SK-N-SH (cell line): ENCODE measurements at regions not wholly inside any gene's neighbourhood (a gene's known extent, or its start where the extent isn't known, plus 50 kb on each side); places are given as distances from the start of the nearest gene placed in this dataset.

Source experiments
- CTCF ChIA-PET: fragments of 300-600, 350-600 bp; formaldehyde crosslinking; extraction: SDS; loops from one replicate; lab custom pipeline; 2021; lab: Yijun Ruan, JAX
- POLR2A ChIA-PET: fragments of 350-600 bp; sonication (Branson Sonifier 250); formaldehyde crosslinking; extraction: SDS; loops from one replicate; lab custom pipeline; 2020; ENCODE audit warnings: antibody characterized with exemption, inconsistent platforms; lab: Yijun Ruan, JAX
- DNase-seq: peaks from one replicate; pipeline ENCODE4 v3.0.0; 2012
- H2AFZ ChIP-seq: fragments of 200-600 bp; sonication (generic); 2 replicates; pipeline ENCODE4 v1.8.1; 2016; ENCODE audit warnings: antibody characterized with exemption, mild to moderate bottlenecking, low read depth
- H3F3A ChIP-seq: fragments of 200-600 bp; sonication (generic); replicated peaks from 2 replicates; pipeline ENCODE3; 2016; ENCODE audit warnings: antibody characterized with exemption, mild to moderate bottlenecking; ENCODE audit not compliant: insufficient read depth
- H3K27ac ChIP-seq, 2 experiments: fragments of 200-500 bp in 1 of 2; fragments of 200-600 bp in 1 of 2; sonication (Bioruptor generic) in 1 of 2; sonication (generic), shearing (Covaris generic) in 1 of 2; 2 replicates each; pipeline versions ENCODE4 v1.5.1 to v1.6.1; 2014 to 2016; ENCODE audit warnings: low read depth in 2 of 2, inconsistent platforms in 1 of 2, low read length in 1 of 2, mild to moderate bottlenecking in 1 of 2, mixed read lengths in 1 of 2
- H3K27me3 ChIP-seq: fragments of 200-600 bp; sonication (generic), shearing (Covaris generic); 2 replicates; pipeline ENCODE4 v1.6.1; 2016; ENCODE audit warnings: mixed run types; ENCODE audit not compliant: insufficient read depth
- H3K36me3 ChIP-seq, 2 experiments: fragments of 200-500 bp in 1 of 2; fragments of 200-600 bp in 1 of 2; sonication (Bioruptor generic) in 1 of 2; sonication (generic) in 1 of 2; replicated peaks in 1 of 2; 2 replicates each; pipeline versions ENCODE3 to v1.5.1; 2014 to 2016; ENCODE audit warnings: low read length in 1 of 2, mild to moderate bottlenecking in 1 of 2; ENCODE audit not compliant: insufficient read depth in 2 of 2, control insufficient read depth in 1 of 2
- H3K4me1 ChIP-seq, 2 experiments: fragments of 200-500 bp in 1 of 2; fragments of 200-600 bp in 1 of 2; sonication (Bioruptor generic) in 1 of 2; sonication (generic), shearing (Covaris generic) in 1 of 2; 2 replicates each; pipeline versions ENCODE4 v1.5.1 to v1.6.1; 2014 to 2016; ENCODE audit warnings: low read depth in 1 of 2, low read length in 1 of 2, mixed run types in 1 of 2; ENCODE audit not compliant: insufficient read depth in 2 of 2, control insufficient read depth in 1 of 2
- H3K4me2 ChIP-seq: fragments of 200-600 bp; sonication (generic), shearing (Covaris generic); 2 replicates; pipeline ENCODE4 v1.6.1; 2017; ENCODE audit warnings: mixed run types
- H3K4me3 ChIP-seq, 2 experiments: fragments of 200-500 bp in 1 of 2; fragments of 200-600 bp in 1 of 2; sonication (Bioruptor generic) in 1 of 2; sonication (generic), shearing (Covaris generic) in 1 of 2; 2 replicates each; pipeline versions ENCODE4 v1.5.1 to v1.8.1; 2014 to 2016; ENCODE audit warnings: low read depth in 2 of 2, inconsistent platforms in 1 of 2, low read length in 1 of 2, mild to moderate bottlenecking in 1 of 2, mixed read lengths in 1 of 2, moderate library complexity in 1 of 2
- H3K79me2 ChIP-seq: fragments of 200-600 bp; sonication (generic); 2 replicates; pipeline ENCODE4 v1.8.1; 2017; ENCODE audit warnings: mild to moderate bottlenecking; ENCODE audit not compliant: insufficient read depth
- H3K9ac ChIP-seq: fragments of 200-600 bp; sonication (generic); 2 replicates; pipeline ENCODE4 v1.6.1; 2017; ENCODE audit warnings: mixed run types
- H3K9me2 ChIP-seq: fragments of 200-600 bp; sonication (generic); 2 replicates; pipeline ENCODE4 v1.6.1; 2017; ENCODE audit warnings: mixed run types
- H3K9me3 ChIP-seq: fragments of 200-600 bp; sonication (generic); 2 replicates; pipeline ENCODE4 v1.6.1; 2017; ENCODE audit warnings: mixed run types, mild to moderate bottlenecking, moderate library complexity
- H4K20me1 ChIP-seq: fragments of 200-600 bp; sonication (generic); 2 replicates; pipeline ENCODE4 v1.6.1; 2017; ENCODE audit warnings: mild to moderate bottlenecking, mixed run types; ENCODE audit not compliant: insufficient read depth
- CHD2 ChIP-seq: fragments of 150-350 bp; IDR thresholded peaks from 2 replicates; pipeline ENCODE4 v1.6.1; 2018; ENCODE audit warnings: low read length; ENCODE audit not compliant: partially characterized antibody
- EP300 ChIP-seq, 2 experiments: IDR thresholded peaks; 2 replicates each; pipeline versions ENCODE4 v1.4.0 to v1.6.1; 2012; ENCODE audit warnings: borderline replicate concordance in 1 of 2, low read depth in 1 of 2, low read length in 1 of 2
- FOSL2 ChIP-seq: IDR thresholded peaks from 2 replicates; pipeline ENCODE4 v1.4.0; 2012; ENCODE audit warnings: low read depth, mild to moderate bottlenecking, moderate library complexity, borderline replicate concordance
- FOXJ3 ChIP-seq: sonication (generic); formaldehyde crosslinking; IDR thresholded peaks from 2 replicates; pipeline ENCODE4 v1.5.1; 2020; ENCODE audit warnings: mild to moderate bottlenecking, missing genetic modification reagents
- FOXM1 ChIP-seq: IDR thresholded peaks from 2 replicates; pipeline ENCODE4 v1.4.0; 2012; ENCODE audit warnings: low read depth, mild to moderate bottlenecking
- GABPA ChIP-seq: IDR thresholded peaks from 2 replicates; pipeline ENCODE4 v1.4.0; 2012; ENCODE audit warnings: low read depth, mild to moderate bottlenecking
- JUND ChIP-seq: IDR thresholded peaks from 2 replicates; pipeline ENCODE4 v1.4.0; 2012
- MXI1 ChIP-seq: IDR thresholded peaks from 2 replicates; pipeline ENCODE4 v1.6.1; 2012; ENCODE audit warnings: mild to moderate bottlenecking, low read depth, low read length, improper control_type of control experiment
- RCOR1 ChIP-seq: fragments of 150-350 bp; IDR thresholded peaks from 2 replicates; pipeline ENCODE4 v1.6.1; 2017; ENCODE audit warnings: antibody characterized with exemption, low read length
- SIN3A ChIP-seq: IDR thresholded peaks from 2 replicates; pipeline ENCODE4 v1.6.1; 2012; ENCODE audit warnings: low read depth, mild to moderate bottlenecking, low read length, moderate library complexity, borderline replicate concordance
- SMC3 ChIP-seq: IDR thresholded peaks from 2 replicates; pipeline ENCODE4 v1.6.1; 2012; ENCODE audit warnings: low read depth, low read length, improper control_type of control experiment
- TCF12 ChIP-seq: IDR thresholded peaks from 2 replicates; pipeline ENCODE4 v1.4.0; 2012
- USF2 ChIP-seq: fragments of 150-350 bp; IDR thresholded peaks from 2 replicates; pipeline ENCODE4 v1.6.1; 2017; ENCODE audit warnings: antibody characterized with exemption, low read length, low read depth, borderline replicate concordance
- YY1 ChIP-seq: IDR thresholded peaks from 2 replicates; pipeline ENCODE4 v1.4.0; 2012; ENCODE audit warnings: low read depth, mild to moderate bottlenecking
- WGBS: methylation state at CpG from one replicate; pipeline ENCODE4 v1.1.6; 2017; ENCODE audit warnings: low lambda C conversion rate; 5-methylcytosine and 5-hydroxymethylcytosine counted together
- TF ChIP-seq, protein P1 (sequence below): fragments of 200-600 bp; sonication (generic); IDR thresholded peaks from 2 replicates; pipeline ENCODE4 v1.6.1; 2017; ENCODE audit warnings: antibody characterized with exemption, mild to moderate bottlenecking, moderate library complexity
- TF ChIP-seq, protein P2 (sequence below): IDR thresholded peaks from 2 replicates; pipeline ENCODE4 v1.4.0; 2012; ENCODE audit warnings: low read depth, borderline replicate concordance
- TF ChIP-seq, protein P3 (sequence below): IDR thresholded peaks from 2 replicates; pipeline ENCODE4; 2012
- TF ChIP-seq, protein P4 (sequence below): fragments of 150-350 bp; IDR thresholded peaks from 2 replicates; pipeline ENCODE4 v1.6.1; 2016; ENCODE audit warnings: mild to moderate bottlenecking, low read depth, low read length

- no peak overlapping the region for H2AFZ ChIP-seq
- H3F3A ChIP-seq: no peaks in the 10 kb centered on the region
- H3K4me1 ChIP-seq: peaks cover 0 to 3% of the 10 kb centered on the region in 2 experiments; a peak in 1 of 4 replicates
- no peak overlapping the region for H3K4me2 ChIP-seq
- H3K36me3 ChIP-seq: no peaks in the 10 kb centered on the region
- no peak for DNase-seq
- 43% methylated on average over 4 of the region's 4 CpGs for WGBS
- ChIA-PET POLR2A (no interaction called here), CTCF (interaction anchor here (1.6 kb wide), 1 partner anchor 36 kb away, joined by 4 read pairs; no protein-coding TSS in a partner anchor)
- H3K9me3 ChIP-seq: no peaks in the 10 kb centered on the region
- no peak overlapping the region for H3K27ac ChIP-seq
- TF ChIP-seq JUND (no peak), TCF12 (no peak), GABPA (no peak), USF2 (no peak), EP300 (IDR thresholded peaks at IDR 0.05; ENCODE audit: borderline replicate concordance in 1 of 2, low read depth in 1 of 2, low read length in 1 of 2) (no peak), SIN3A (no peak), YY1 (no peak), MXI1 (no peak), FOXJ3 (CRISPR knock-in tag) (no peak), CHD2 (no peak), RCOR1 (no peak), SMC3 (no peak), FOXM1 (no peak), FOSL2 (no peak)
- TF ChIP-seq, protein P1, sequence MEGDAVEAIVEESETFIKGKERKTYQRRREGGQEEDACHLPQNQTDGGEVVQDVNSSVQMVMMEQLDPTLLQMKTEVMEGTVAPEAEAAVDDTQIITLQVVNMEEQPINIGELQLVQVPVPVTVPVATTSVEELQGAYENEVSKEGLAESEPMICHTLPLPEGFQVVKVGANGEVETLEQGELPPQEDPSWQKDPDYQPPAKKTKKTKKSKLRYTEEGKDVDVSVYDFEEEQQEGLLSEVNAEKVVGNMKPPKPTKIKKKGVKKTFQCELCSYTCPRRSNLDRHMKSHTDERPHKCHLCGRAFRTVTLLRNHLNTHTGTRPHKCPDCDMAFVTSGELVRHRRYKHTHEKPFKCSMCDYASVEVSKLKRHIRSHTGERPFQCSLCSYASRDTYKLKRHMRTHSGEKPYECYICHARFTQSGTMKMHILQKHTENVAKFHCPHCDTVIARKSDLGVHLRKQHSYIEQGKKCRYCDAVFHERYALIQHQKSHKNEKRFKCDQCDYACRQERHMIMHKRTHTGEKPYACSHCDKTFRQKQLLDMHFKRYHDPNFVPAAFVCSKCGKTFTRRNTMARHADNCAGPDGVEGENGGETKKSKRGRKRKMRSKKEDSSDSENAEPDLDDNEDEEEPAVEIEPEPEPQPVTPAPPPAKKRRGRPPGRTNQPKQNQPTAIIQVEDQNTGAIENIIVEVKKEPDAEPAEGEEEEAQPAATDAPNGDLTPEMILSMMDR: no peak
- TF ChIP-seq, protein P2, sequence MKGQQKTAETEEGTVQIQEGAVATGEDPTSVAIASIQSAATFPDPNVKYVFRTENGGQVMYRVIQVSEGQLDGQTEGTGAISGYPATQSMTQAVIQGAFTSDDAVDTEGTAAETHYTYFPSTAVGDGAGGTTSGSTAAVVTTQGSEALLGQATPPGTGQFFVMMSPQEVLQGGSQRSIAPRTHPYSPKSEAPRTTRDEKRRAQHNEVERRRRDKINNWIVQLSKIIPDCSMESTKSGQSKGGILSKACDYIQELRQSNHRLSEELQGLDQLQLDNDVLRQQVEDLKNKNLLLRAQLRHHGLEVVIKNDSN: no peak
- TF ChIP-seq, protein P3, sequence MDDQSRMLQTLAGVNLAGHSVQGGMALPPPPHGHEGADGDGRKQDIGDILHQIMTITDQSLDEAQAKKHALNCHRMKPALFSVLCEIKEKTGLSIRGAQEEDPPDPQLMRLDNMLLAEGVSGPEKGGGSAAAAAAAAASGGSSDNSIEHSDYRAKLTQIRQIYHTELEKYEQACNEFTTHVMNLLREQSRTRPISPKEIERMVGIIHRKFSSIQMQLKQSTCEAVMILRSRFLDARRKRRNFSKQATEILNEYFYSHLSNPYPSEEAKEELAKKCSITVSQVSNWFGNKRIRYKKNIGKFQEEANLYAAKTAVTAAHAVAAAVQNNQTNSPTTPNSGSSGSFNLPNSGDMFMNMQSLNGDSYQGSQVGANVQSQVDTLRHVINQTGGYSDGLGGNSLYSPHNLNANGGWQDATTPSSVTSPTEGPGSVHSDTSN: no peak
- TF ChIP-seq, protein P4, sequence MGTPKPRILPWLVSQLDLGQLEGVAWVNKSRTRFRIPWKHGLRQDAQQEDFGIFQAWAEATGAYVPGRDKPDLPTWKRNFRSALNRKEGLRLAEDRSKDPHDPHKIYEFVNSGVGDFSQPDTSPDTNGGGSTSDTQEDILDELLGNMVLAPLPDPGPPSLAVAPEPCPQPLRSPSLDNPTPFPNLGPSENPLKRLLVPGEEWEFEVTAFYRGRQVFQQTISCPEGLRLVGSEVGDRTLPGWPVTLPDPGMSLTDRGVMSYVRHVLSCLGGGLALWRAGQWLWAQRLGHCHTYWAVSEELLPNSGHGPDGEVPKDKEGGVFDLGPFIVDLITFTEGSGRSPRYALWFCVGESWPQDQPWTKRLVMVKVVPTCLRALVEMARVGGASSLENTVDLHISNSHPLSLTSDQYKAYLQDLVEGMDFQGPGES: no peak
- H3K9ac ChIP-seq: no peak overlapping the region
- no peak overlapping the region for H3K4me3 ChIP-seq
- no peaks in the 10 kb centered on the region for H4K20me1 ChIP-seq
- no peaks in the 10 kb centered on the region for H3K9me2 ChIP-seq
- H3K79me2 ChIP-seq: no peaks in the 10 kb centered on the region
- no peaks in the 10 kb centered on the region for H3K27me3 ChIP-seq
These were observed 174.7 kb upstream of the PTCH1 start for GRCh38 chr9:95691435-95691834.
